Hepatocyte (in vitro differentiated cells): ENCODE measurements at regions not wholly inside any gene's neighbourhood (a gene's known extent, or its start where the extent isn't known, plus 50 kb on each side); places are given as distances from the start of the nearest gene placed in this dataset.
A peak's percentile ranks its signal among the peaks of the same experiment; 100 is the strongest.

ENCODE experiments used
- DNase-seq: peaks from one replicate; pipeline ENCODE4 v3.0.0-alpha.2; 2016; ENCODE audit warnings: low spot score
- H2AFZ ChIP-seq: fragments of 200-600 bp; sonication (generic); 2 replicates; pipeline ENCODE4 v1.6.0; 2016; ENCODE audit warnings: antibody characterized with exemption, mild to moderate bottlenecking
- H3K27ac ChIP-seq: fragments of 200-600 bp; sonication (generic); 2 replicates; pipeline ENCODE4 v1.5.1; 2016; ENCODE audit warnings: mild to moderate bottlenecking
- H3K27me3 ChIP-seq: fragments of 200-600 bp; sonication (generic); 2 replicates; pipeline ENCODE4 v1.6.1; 2016
- H3K36me3 ChIP-seq: fragments of 200-600 bp; sonication (generic); replicated peaks from 2 replicates; pipeline ENCODE4 v1.5.1; 2016; ENCODE audit warnings: low read depth; ENCODE audit not compliant: insufficient read depth
- H3K4me1 ChIP-seq: fragments of 200-600 bp; sonication (generic); 2 replicates; pipeline ENCODE4 v1.5.1; 2016; ENCODE audit warnings: mild to moderate bottlenecking, moderate library complexity; ENCODE audit not compliant: insufficient read depth
- H3K4me2 ChIP-seq: fragments of 200-600 bp; sonication (generic); 2 replicates; pipeline ENCODE4 v1.6.0; 2016
- H3K4me3 ChIP-seq: fragments of 200-600 bp; sonication (generic); 2 replicates; pipeline ENCODE4 v1.5.1; 2016; ENCODE audit warnings: mild to moderate bottlenecking
- H3K79me2 ChIP-seq: fragments of 200-600 bp; sonication (generic); 2 replicates; pipeline ENCODE4 v1.6.0; 2017; ENCODE audit warnings: mild to moderate bottlenecking
- H3K9me2 ChIP-seq: fragments of 200-600 bp; sonication (generic); replicated peaks from 2 replicates; pipeline ENCODE4 v1.6.0; 2017; ENCODE audit warnings: mild to moderate bottlenecking; ENCODE audit not compliant: insufficient read depth
- H3K9me3 ChIP-seq: fragments of 200-600 bp; sonication (generic); 2 replicates; pipeline ENCODE4 v1.5.1; 2016; ENCODE audit warnings: low read depth, mild to moderate bottlenecking
- H4K20me1 ChIP-seq: fragments of 200-600 bp; sonication (generic); 2 replicates; pipeline ENCODE4 v1.6.0; 2016; ENCODE audit warnings: mild to moderate bottlenecking; ENCODE audit not compliant: insufficient read depth, poor library complexity, severe bottlenecking
- EZH2 ChIP-seq: fragments of 200-600 bp; sonication (generic); IDR thresholded peaks from 2 replicates; pipeline ENCODE4 v1.6.1; 2016; ENCODE audit warnings: antibody characterized with exemption, mild to moderate bottlenecking, borderline replicate concordance
- EZH2phosphoT487 ChIP-seq: fragments of 200-600 bp; sonication (generic); IDR thresholded peaks from one replicate; pipeline ENCODE4 v1.6.1; 2018; ENCODE audit warnings: antibody characterized with exemption, mild to moderate bottlenecking, low read depth, moderate library complexity; ENCODE audit not compliant: unreplicated experiment, severe bottlenecking
- WGBS: methylation state at CpG from one replicate; pipeline ENCODE4 v1.1.6; 2016; ENCODE audit warnings: low lambda C conversion rate; ENCODE audit errors: missing lambda C conversion rate; 5-methylcytosine and 5-hydroxymethylcytosine counted together
- TF ChIP-seq, protein P1 (sequence below): fragments of 200-600 bp; sonication (generic); IDR thresholded peaks from 2 replicates; pipeline ENCODE4 v1.5.1; 2016; ENCODE audit warnings: antibody characterized with exemption, mild to moderate bottlenecking; ENCODE audit not compliant: poor library complexity

DNA sequence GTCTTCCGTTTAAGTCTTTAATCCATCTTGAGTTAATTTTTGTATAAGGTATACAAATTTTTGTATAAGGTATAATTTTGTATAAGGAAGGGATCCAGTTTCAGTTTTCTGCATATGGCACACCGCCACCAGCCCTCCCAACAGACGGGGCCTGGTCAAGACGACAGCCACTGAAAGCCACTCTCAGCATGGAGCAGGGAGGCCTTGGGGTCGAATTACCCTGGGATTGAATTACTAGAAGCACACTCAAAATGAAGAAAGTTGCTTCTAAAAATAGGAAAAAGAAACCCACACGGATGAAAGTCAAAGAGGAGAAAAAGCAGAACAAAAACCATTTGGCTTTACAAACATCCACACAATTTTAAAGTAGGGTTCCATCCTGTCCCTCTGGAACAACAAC, 586.2 kb upstream of the ADAMTS16 start:
- H3K79me2 ChIP-seq, result no peaks in the 10 kb centered on the region
- no peaks in the 10 kb centered on the region for H4K20me1 ChIP-seq
- no peak overlapping the region for H3K4me3 ChIP-seq
- no peaks in the 10 kb centered on the region for H3K9me3 ChIP-seq
- H3K9me2 ChIP-seq, result no peaks in the 10 kb centered on the region
- no peak for DNase-seq
- no peak overlapping the region for H3K27ac ChIP-seq
- TF ChIP-seq EZH2phosphoT487 (no peak), EZH2 (no peak)
- TF ChIP-seq, protein P1, sequence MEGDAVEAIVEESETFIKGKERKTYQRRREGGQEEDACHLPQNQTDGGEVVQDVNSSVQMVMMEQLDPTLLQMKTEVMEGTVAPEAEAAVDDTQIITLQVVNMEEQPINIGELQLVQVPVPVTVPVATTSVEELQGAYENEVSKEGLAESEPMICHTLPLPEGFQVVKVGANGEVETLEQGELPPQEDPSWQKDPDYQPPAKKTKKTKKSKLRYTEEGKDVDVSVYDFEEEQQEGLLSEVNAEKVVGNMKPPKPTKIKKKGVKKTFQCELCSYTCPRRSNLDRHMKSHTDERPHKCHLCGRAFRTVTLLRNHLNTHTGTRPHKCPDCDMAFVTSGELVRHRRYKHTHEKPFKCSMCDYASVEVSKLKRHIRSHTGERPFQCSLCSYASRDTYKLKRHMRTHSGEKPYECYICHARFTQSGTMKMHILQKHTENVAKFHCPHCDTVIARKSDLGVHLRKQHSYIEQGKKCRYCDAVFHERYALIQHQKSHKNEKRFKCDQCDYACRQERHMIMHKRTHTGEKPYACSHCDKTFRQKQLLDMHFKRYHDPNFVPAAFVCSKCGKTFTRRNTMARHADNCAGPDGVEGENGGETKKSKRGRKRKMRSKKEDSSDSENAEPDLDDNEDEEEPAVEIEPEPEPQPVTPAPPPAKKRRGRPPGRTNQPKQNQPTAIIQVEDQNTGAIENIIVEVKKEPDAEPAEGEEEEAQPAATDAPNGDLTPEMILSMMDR, result no peak
- no peaks in the 10 kb centered on the region for H3K27me3 ChIP-seq
- no peak overlapping the region for H3K4me2 ChIP-seq
- WGBS, result 55% methylated on average over 6 of the region's 6 CpGs
- H3K4me1 ChIP-seq, result no peaks in the 10 kb centered on the region
- no peak overlapping the region for H2AFZ ChIP-seq
- no peaks in the 10 kb centered on the region for H3K36me3 ChIP-seq

DNA sequence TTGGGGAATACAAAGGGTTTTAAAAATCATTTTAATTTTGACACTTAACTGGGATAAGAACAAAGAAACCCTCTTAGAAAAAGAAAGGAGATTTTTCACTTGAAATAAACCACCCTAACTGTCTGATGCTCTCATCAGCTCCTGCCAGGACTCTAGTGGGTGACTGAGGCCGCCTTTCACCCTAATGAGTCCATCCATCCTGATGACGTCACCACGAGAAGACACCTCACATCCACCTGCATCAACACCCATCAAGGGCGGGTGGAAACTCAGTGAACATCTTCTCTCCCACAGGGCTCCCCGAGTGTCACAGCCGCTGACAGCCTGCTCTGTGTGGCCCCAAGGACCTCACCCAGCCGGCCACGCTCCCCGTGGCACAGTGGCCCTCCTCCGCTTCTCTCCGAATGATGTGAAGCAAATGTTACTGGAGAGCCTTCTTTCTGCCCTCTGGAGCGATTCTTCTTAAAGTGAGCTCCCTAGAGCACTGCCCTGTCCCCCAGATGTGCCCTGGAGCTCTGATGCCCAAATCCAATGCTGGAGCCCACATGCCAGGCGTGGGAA, 584.3 kb upstream of the ADAMTS16 start:
- Histone ChIP-seq H3K4me1 (no peaks in the 10 kb centered on the region), H3K36me3 (no peaks in the 10 kb centered on the region), H3K4me3 (no peak overlapping the region), H3K79me2 (no peaks in the 10 kb centered on the region), H3K4me2 (no peak overlapping the region), H3K27ac (no peak overlapping the region), H2AFZ (no peak overlapping the region), H3K9me2 (no peaks in the 10 kb centered on the region), H4K20me1 (no peaks in the 10 kb centered on the region), H3K9me3 (no peaks in the 10 kb centered on the region), H3K27me3 (no peaks in the 10 kb centered on the region)
- WGBS, result 89% methylated on average over 13 of the region's 13 CpGs
- DNase-seq, result no peak
- TF ChIP-seq EZH2 (no peak), EZH2phosphoT487 (no peak)
- TF ChIP-seq, protein P1, result no peak

DNA sequence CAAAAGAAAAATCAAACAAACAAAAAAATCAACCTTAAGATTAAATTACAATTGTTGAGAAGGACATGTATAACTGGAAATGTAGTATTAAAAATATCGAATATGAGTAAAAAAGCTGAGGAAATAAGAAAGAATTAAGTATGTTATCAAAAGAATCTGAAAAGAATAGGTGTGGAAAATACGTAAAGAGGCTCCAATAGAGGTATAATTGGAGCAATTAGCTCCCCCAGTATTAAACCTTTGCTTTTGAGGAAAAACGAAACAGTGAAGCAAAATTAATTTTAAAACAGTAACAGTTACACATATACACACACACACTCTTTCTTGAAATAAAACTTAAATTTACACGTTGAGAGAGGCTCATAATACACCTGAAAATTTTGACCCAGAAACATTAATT, 578.7 kb upstream of the ADAMTS16 start:
- TF ChIP-seq, protein P1, result no peak
- Histone ChIP-seq H3K4me2 (no peak overlapping the region), H3K36me3 (no peaks in the 10 kb centered on the region), H4K20me1 (no peaks in the 10 kb centered on the region), H3K9me3 (peaks cover 6% of the 10 kb centered on the region), H3K27me3 (no peaks in the 10 kb centered on the region), H3K9me2 (no peaks in the 10 kb centered on the region), H3K27ac (no peak overlapping the region), H3K79me2 (no peaks in the 10 kb centered on the region), H3K4me3 (no peak overlapping the region), H2AFZ (no peak overlapping the region), H3K4me1 (no peaks in the 10 kb centered on the region)
- 64% methylated on average over 4 of the region's 4 CpGs for WGBS
- DNase-seq, result no peak

DNA sequence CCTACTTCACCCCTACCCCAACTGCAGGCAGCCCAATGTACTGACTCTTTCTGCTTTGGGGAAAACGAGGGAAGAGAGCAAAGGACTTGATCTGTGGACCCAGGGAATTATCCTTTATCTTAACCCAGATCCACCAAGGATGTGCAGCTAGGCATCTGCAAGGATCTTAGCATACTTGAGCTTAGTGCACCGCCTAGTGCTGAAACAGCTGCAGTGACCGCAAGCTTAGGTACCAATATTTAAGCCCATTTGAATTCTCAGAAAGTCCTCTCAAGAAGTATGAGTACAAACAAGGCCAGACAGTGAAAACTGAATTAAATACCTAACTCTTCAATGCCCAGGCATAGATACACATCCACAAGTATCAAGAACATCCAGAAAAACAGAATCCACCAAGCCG, 576.7 kb upstream of the ADAMTS16 start:
- Histone ChIP-seq H3K36me3 (no peaks in the 10 kb centered on the region), H3K9me2 (no peaks in the 10 kb centered on the region), H3K4me3 (no peak overlapping the region), H2AFZ (no peak overlapping the region), H4K20me1 (no peaks in the 10 kb centered on the region), H3K4me2 (no peak overlapping the region), H3K9me3 (peaks cover 6% of the 10 kb centered on the region), H3K27ac (no peak overlapping the region), H3K79me2 (no peaks in the 10 kb centered on the region), H3K27me3 (no peaks in the 10 kb centered on the region), H3K4me1 (no peaks in the 10 kb centered on the region)
- 38% methylated on average over 4 of the region's 4 CpGs for WGBS
- TF ChIP-seq EZH2phosphoT487 (no peak), EZH2 (no peak)
- TF ChIP-seq, protein P1, result peak; percentile 31
- DNase-seq, result peak; percentile 16
